ENCODE measurements at regions not wholly inside any gene's neighbourhood (a gene's known extent, or its start where the extent isn't known, plus 50 kb on each side); places are given as distances from the start of the nearest gene placed in this dataset.
A peak's percentile ranks its signal among the peaks of the same experiment; 100 is the strongest.

- peaks cover 0 to 8% (median 6%) of the 10 kb centered on the region in 3 donors for H3K27me3 ChIP-seq (ENCODE audit: control insufficient read depth in 3 of 3, insufficient read depth in 3 of 3, low read length in 2 of 3)
- ATAC-seq (ENCODE audit: insufficient read depth, low FRiP score) (no peak), DNase-seq (peak; percentile 36 to 58 (median 57))
- no peak overlapping the region for H3K9ac ChIP-seq (ENCODE audit: insufficient read depth in 1 of 2, low read length in 2 of 2)
- H3K4me1 ChIP-seq (ENCODE audit: control insufficient read depth in 5 of 5, insufficient read depth in 5 of 5, low read length in 5 of 5) = peaks cover 0 to 25% (median 5%) of the 10 kb centered on the region in 5 donors
- TF ChIP-seq CTCF (IDR thresholded peaks at IDR 0.05; ENCODE audit: control extremely low read depth, extremely low read depth) = no peak
- peaks cover 0 to 9% (median 0%) of the 10 kb centered on the region in 4 donors for H3K9me3 ChIP-seq (ENCODE audit: control insufficient read depth in 4 of 4, insufficient read depth in 3 of 4, low read length in 3 of 4)
- 36 to 46% methylated on average over 18 of the region's 18 CpGs for WGBS, 2 donors
- H3K27ac ChIP-seq (ENCODE audit: low read depth in 1 of 2, low read length in 1 of 2) = no peak overlapping the region
- H3K4me3 ChIP-seq = no peak overlapping the region
- H3K36me3 ChIP-seq (ENCODE audit: control insufficient read depth in 4 of 4, insufficient read depth in 4 of 4, low read length in 4 of 4) = no peaks in the 10 kb centered on the region
Measured at GRCh38 chr16:54362591-54363206, 76.1 kb upstream of the IRX3 start.

GRCh38 chr16:54361246-54361645 lies 74.7 kb upstream of the IRX3 start:
- Histone ChIP-seq H3K4me1 (ENCODE audit: control insufficient read depth in 5 of 5, insufficient read depth in 5 of 5, low read length in 5 of 5) (peaks cover 0 to 21% (median 2%) of the 10 kb centered on the region in 5 donors), H3K36me3 (ENCODE audit: control insufficient read depth in 4 of 4, insufficient read depth in 4 of 4, low read length in 4 of 4) (no peaks in the 10 kb centered on the region), H3K9ac (ENCODE audit: insufficient read depth in 1 of 2, low read length in 2 of 2) (no peak overlapping the region), H3K4me3 (no peak overlapping the region), H3K27me3 (ENCODE audit: control insufficient read depth in 3 of 3, insufficient read depth in 3 of 3, low read length in 2 of 3) (peaks cover 0 to 8% (median 6%) of the 10 kb centered on the region in 3 donors), H3K9me3 (ENCODE audit: control insufficient read depth in 4 of 4, insufficient read depth in 3 of 4, low read length in 3 of 4) (peaks cover 0 to 10% (median 0%) of the 10 kb centered on the region in 4 donors), H3K27ac (ENCODE audit: low read depth in 1 of 2, low read length in 1 of 2) (no peak overlapping the region)
- ATAC-seq (ENCODE audit: insufficient read depth, low FRiP score) = no peak
- DNase-seq = no peak
- TF ChIP-seq CTCF (IDR thresholded peaks at IDR 0.05; ENCODE audit: control extremely low read depth, extremely low read depth) = no peak
- 11 to 29% methylated on average over 1 of the region's 1 CpG for WGBS, 2 donors

GRCh38 chr16:54360681-54361080 lies 74.1 kb upstream of the IRX3 start:
- Histone ChIP-seq H3K9me3 (ENCODE audit: control insufficient read depth in 4 of 4, insufficient read depth in 3 of 4, low read length in 3 of 4) (peaks cover 0 to 12% (median 0%) of the 10 kb centered on the region in 4 donors), H3K27ac (ENCODE audit: low read depth in 1 of 2, low read length in 1 of 2) (no peak overlapping the region), H3K27me3 (ENCODE audit: control insufficient read depth in 3 of 3, insufficient read depth in 3 of 3, low read length in 2 of 3) (peaks cover 0 to 8% (median 6%) of the 10 kb centered on the region in 3 donors), H3K36me3 (ENCODE audit: control insufficient read depth in 4 of 4, insufficient read depth in 4 of 4, low read length in 4 of 4) (no peaks in the 10 kb centered on the region), H3K4me3 (no peak overlapping the region), H3K9ac (ENCODE audit: insufficient read depth in 1 of 2, low read length in 2 of 2) (no peak overlapping the region), H3K4me1 (ENCODE audit: control insufficient read depth in 5 of 5, insufficient read depth in 5 of 5, low read length in 5 of 5) (peaks cover 0 to 21% (median 0%) of the 10 kb centered on the region in 5 donors)
- no peak for TF ChIP-seq CTCF (IDR thresholded peaks at IDR 0.05; ENCODE audit: control extremely low read depth, extremely low read depth)
- WGBS, 2 donors = 30 to 39% methylated on average over 5 of the region's 5 CpGs
- no peak for ATAC-seq (ENCODE audit: insufficient read depth, low FRiP score)
- no peak for DNase-seq
